ENCODE measurements at regions not wholly inside any gene's neighbourhood (a gene's known extent, or its start where the extent isn't known, plus 50 kb on each side); places are given as distances from the start of the nearest gene placed in this dataset.

- POLR2A ChIA-PET = no interaction called here
- intact Hi-C loops (cut with micrococcal nuclease; ENCODE audit: unreplicated experiment) = no loop called here
- BruUV-seq (replicated peaks) = no TSS peak
- CTCF ChIA-PET = no interaction called here
- no peaks in the 10 kb centered on the region for H3K36me3 ChIP-seq (ENCODE audit: control insufficient read depth, insufficient read depth, low read length)
- Mint-ChIP-seq H3K36me3 (ENCODE audit: insufficient read depth, unreplicated experiment) (no peaks in the 10 kb centered on the region), H3K4me3 (ENCODE audit: unreplicated experiment) (no peak overlapping the region), H3K9me3 (ENCODE audit: unreplicated experiment) (no peaks in the 10 kb centered on the region), H3K27me3 (ENCODE audit: insufficient read depth, unreplicated experiment) (no peaks in the 10 kb centered on the region), H3K27ac (ENCODE audit: unreplicated experiment) (no peak overlapping the region), H3K4me1 (ENCODE audit: low read depth, unreplicated experiment) (no peaks in the 10 kb centered on the region)
- H3K4me3 ChIP-seq (ENCODE audit: low read depth, low read length) = no peak overlapping the region
- no peak for DNase-seq
- H3K9me3 ChIP-seq = no peaks in the 10 kb centered on the region
- no peak for TF ChIP-seq CTCF (IDR thresholded peaks at IDR 0.05; ENCODE audit: insufficient read depth in 1 of 2, low read depth in 1 of 2, low read length in 1 of 2, severe bottlenecking in 1 of 2, unreplicated experiment in 1 of 2)
- H3K27me3 ChIP-seq (replicated peaks; ENCODE audit: control insufficient read depth, insufficient read depth, low read length) = no peaks in the 10 kb centered on the region
- no peaks in the 10 kb centered on the region for H3K4me1 ChIP-seq
Observed at GRCh38 chr7:126210707-126211106, 1042.0 kb downstream of the GRM8 start.

GRCh38 chr7:126203185-126203584, 1049.6 kb downstream of the GRM8 start:
- Histone ChIP-seq H3K36me3 (ENCODE audit: control insufficient read depth, insufficient read depth, low read length) (no peaks in the 10 kb centered on the region), H3K9me3 (no peaks in the 10 kb centered on the region), H3K27me3 (replicated peaks; ENCODE audit: control insufficient read depth, insufficient read depth, low read length) (no peaks in the 10 kb centered on the region), H3K4me1 (no peaks in the 10 kb centered on the region), H3K4me3 (ENCODE audit: low read depth, low read length) (no peak overlapping the region)
- no peak for DNase-seq
- H3K4me3 Mint-ChIP-seq (ENCODE audit: unreplicated experiment) = no peak overlapping the region
- no peaks in the 10 kb centered on the region for H3K36me3 Mint-ChIP-seq (ENCODE audit: insufficient read depth, unreplicated experiment)
- no peak for TF ChIP-seq CTCF (IDR thresholded peaks at IDR 0.05; ENCODE audit: insufficient read depth in 1 of 2, low read depth in 1 of 2, low read length in 1 of 2, severe bottlenecking in 1 of 2, unreplicated experiment in 1 of 2)
- no peaks in the 10 kb centered on the region for H3K4me1 Mint-ChIP-seq (ENCODE audit: low read depth, unreplicated experiment)
- no TSS peak for BruUV-seq (replicated peaks)
- no peaks in the 10 kb centered on the region for H3K9me3 Mint-ChIP-seq (ENCODE audit: unreplicated experiment)
- ChIA-PET CTCF (no interaction called here), POLR2A (no interaction called here)
- H3K27me3 Mint-ChIP-seq (ENCODE audit: insufficient read depth, unreplicated experiment) = no peaks in the 10 kb centered on the region
- H3K27ac Mint-ChIP-seq (ENCODE audit: unreplicated experiment) = no peak overlapping the region
- intact Hi-C loops (cut with micrococcal nuclease; ENCODE audit: unreplicated experiment) = no loop called here

GRCh38 chr7:126202177-126202576, 1050.6 kb downstream of the GRM8 start:
- ChIA-PET POLR2A (no interaction called here), CTCF (no interaction called here)
- no peaks in the 10 kb centered on the region for H3K27me3 ChIP-seq (replicated peaks; ENCODE audit: control insufficient read depth, insufficient read depth, low read length)
- intact Hi-C loops (cut with micrococcal nuclease; ENCODE audit: unreplicated experiment) = no loop called here
- Mint-ChIP-seq H3K27ac (ENCODE audit: unreplicated experiment) (no peak overlapping the region), H3K4me3 (ENCODE audit: unreplicated experiment) (no peak overlapping the region), H3K27me3 (ENCODE audit: insufficient read depth, unreplicated experiment) (no peaks in the 10 kb centered on the region), H3K9me3 (ENCODE audit: unreplicated experiment) (no peaks in the 10 kb centered on the region), H3K4me1 (ENCODE audit: low read depth, unreplicated experiment) (no peaks in the 10 kb centered on the region), H3K36me3 (ENCODE audit: insufficient read depth, unreplicated experiment) (no peaks in the 10 kb centered on the region)
- BruUV-seq (replicated peaks) = no TSS peak
- TF ChIP-seq CTCF (IDR thresholded peaks at IDR 0.05; ENCODE audit: insufficient read depth in 1 of 2, low read depth in 1 of 2, low read length in 1 of 2, severe bottlenecking in 1 of 2, unreplicated experiment in 1 of 2) = no peak
- H3K36me3 ChIP-seq (ENCODE audit: control insufficient read depth, insufficient read depth, low read length) = no peaks in the 10 kb centered on the region
- no peak overlapping the region for H3K4me3 ChIP-seq (ENCODE audit: low read depth, low read length)
- H3K4me1 ChIP-seq = no peaks in the 10 kb centered on the region
- no peak for DNase-seq
- no peaks in the 10 kb centered on the region for H3K9me3 ChIP-seq

Data from Caco-2 (cell line).